ENCODE measurements at regions not wholly inside any gene's neighbourhood (a gene's known extent, or its start where the extent isn't known, plus 50 kb on each side); places are given as distances from the start of the nearest gene placed in this dataset.

GRCh38 chr13:37303606-37304005, 198.1 kb upstream of the CSNK1A1L start:
- DNase-seq (ENCODE audit: low spot score in 2 of 2), result no peak
- Histone ChIP-seq H3K27me3 (no peaks in the 10 kb centered on the region), H3K27ac (no peak overlapping the region), H3K4me3 (no peak overlapping the region), H3K4me1 (no peaks in the 10 kb centered on the region), H3K36me3 (no peaks in the 10 kb centered on the region), H3K9me3 (no peaks in the 10 kb centered on the region)
- TF ChIP-seq CTCF (IDR thresholded peaks at IDR 0.05) (no peak), POLR2A (IDR thresholded peaks at IDR 0.05) (no peak), POLR2AphosphoS5 (IDR thresholded peaks at IDR 0.05) (no peak)
- intact Hi-C loops (cut with DNase I; ENCODE audit: low total_unique reads), result no loop called here

GRCh38 chr13:37302686-37303085, 197.2 kb upstream of the CSNK1A1L start:
- no peaks in the 10 kb centered on the region for H3K27me3 ChIP-seq
- no peak overlapping the region for H3K27ac ChIP-seq
- H3K4me1 ChIP-seq, result no peaks in the 10 kb centered on the region
- TF ChIP-seq POLR2AphosphoS5 (IDR thresholded peaks at IDR 0.05) (no peak), CTCF (IDR thresholded peaks at IDR 0.05) (no peak), POLR2A (IDR thresholded peaks at IDR 0.05) (no peak)
- H3K36me3 ChIP-seq, result no peaks in the 10 kb centered on the region
- intact Hi-C loops (cut with DNase I; ENCODE audit: low total_unique reads), result no loop called here
- DNase-seq (ENCODE audit: low spot score in 2 of 2), result no peak
- no peaks in the 10 kb centered on the region for H3K9me3 ChIP-seq
- H3K4me3 ChIP-seq, result no peak overlapping the region

GRCh38 chr13:37295573-37295972, 190.1 kb upstream of the CSNK1A1L start:
- Histone ChIP-seq H3K4me1 (no peaks in the 10 kb centered on the region), H3K4me3 (no peak overlapping the region), H3K27ac (no peak overlapping the region), H3K9me3 (no peaks in the 10 kb centered on the region), H3K27me3 (no peaks in the 10 kb centered on the region), H3K36me3 (no peaks in the 10 kb centered on the region)
- DNase-seq (ENCODE audit: low spot score in 2 of 2), result no peak
- TF ChIP-seq POLR2A (IDR thresholded peaks at IDR 0.05) (no peak), POLR2AphosphoS5 (IDR thresholded peaks at IDR 0.05) (no peak), CTCF (IDR thresholded peaks at IDR 0.05) (no peak)
- intact Hi-C loops (cut with DNase I; ENCODE audit: low total_unique reads), result no loop called here

- Histone ChIP-seq H3K4me1 (no peaks in the 10 kb centered on the region), H3K36me3 (no peaks in the 10 kb centered on the region), H3K27me3 (no peaks in the 10 kb centered on the region), H3K4me3 (no peak overlapping the region), H3K9me3 (no peaks in the 10 kb centered on the region), H3K27ac (no peak overlapping the region)
- TF ChIP-seq POLR2A (IDR thresholded peaks at IDR 0.05), result no peak
- no peak for TF ChIP-seq POLR2AphosphoS5 (IDR thresholded peaks at IDR 0.05)
- TF ChIP-seq CTCF (IDR thresholded peaks at IDR 0.05), result no peak
- DNase-seq (ENCODE audit: low spot score in 2 of 2), result no peak
- intact Hi-C loops (cut with DNase I; ENCODE audit: low total_unique reads), result no loop called here
Measured at GRCh38 chr13:37295071-37295470, 189.6 kb upstream of the CSNK1A1L start.

- Histone ChIP-seq H3K36me3 (no peaks in the 10 kb centered on the region), H3K27me3 (no peaks in the 10 kb centered on the region), H3K9me3 (no peaks in the 10 kb centered on the region), H3K27ac (no peak overlapping the region), H3K4me1 (no peaks in the 10 kb centered on the region), H3K4me3 (no peak overlapping the region)
- intact Hi-C loops (cut with DNase I; ENCODE audit: low total_unique reads), result no loop called here
- DNase-seq (ENCODE audit: low spot score in 2 of 2), result no peak
- TF ChIP-seq CTCF (IDR thresholded peaks at IDR 0.05) (no peak), POLR2AphosphoS5 (IDR thresholded peaks at IDR 0.05) (no peak)
Measured at GRCh38 chr13:37294472-37294871, 189.0 kb upstream of the CSNK1A1L start.
